Type B pancreatic cell (in vitro differentiated cells): ENCODE measurements at regions not wholly inside any gene's neighbourhood (a gene's known extent, or its start where the extent isn't known, plus 50 kb on each side); places are given as distances from the start of the nearest gene placed in this dataset.

Experiments
- DNase-seq: peaks from one replicate; pipeline ENCODE4 v3.0.0; 2021; ENCODE audit warnings: mixed read lengths; ENCODE audit not compliant: unreplicated experiment; ENCODE audit errors: extremely low spot score
- H3K27ac Mint-ChIP-seq: 2 replicates; pipeline ENCODE4 v1.8.0; 2021; ENCODE audit warnings: mild to moderate bottlenecking, mixed read lengths
- H3K27me3 Mint-ChIP-seq: 2 replicates; pipeline ENCODE4 v1.8.0; 2021; ENCODE audit warnings: mixed read lengths
- H3K36me3 Mint-ChIP-seq: 2 replicates; pipeline ENCODE4 v1.8.0; 2021; ENCODE audit warnings: mixed read lengths
- H3K4me1 Mint-ChIP-seq: one replicate; pipeline ENCODE4 v1.8.0; 2021; ENCODE audit warnings: mixed read lengths; ENCODE audit not compliant: unreplicated experiment
- H3K4me3 Mint-ChIP-seq: 2 replicates; pipeline ENCODE4 v1.8.0; 2021; ENCODE audit warnings: mild to moderate bottlenecking, mixed read lengths
- H3K9me3 Mint-ChIP-seq: 2 replicates; pipeline ENCODE4 v1.8.0; 2021; ENCODE audit warnings: mixed read lengths
- TF ChIP-seq, protein P1 (sequence below): fragments of 200-600 bp; sonication (generic); conservative IDR thresholded peaks from 2 replicates; pipeline ENCODE4 v1.5.0; 2021; ENCODE audit warnings: antibody characterized with exemption, mild to moderate bottlenecking

DNA sequence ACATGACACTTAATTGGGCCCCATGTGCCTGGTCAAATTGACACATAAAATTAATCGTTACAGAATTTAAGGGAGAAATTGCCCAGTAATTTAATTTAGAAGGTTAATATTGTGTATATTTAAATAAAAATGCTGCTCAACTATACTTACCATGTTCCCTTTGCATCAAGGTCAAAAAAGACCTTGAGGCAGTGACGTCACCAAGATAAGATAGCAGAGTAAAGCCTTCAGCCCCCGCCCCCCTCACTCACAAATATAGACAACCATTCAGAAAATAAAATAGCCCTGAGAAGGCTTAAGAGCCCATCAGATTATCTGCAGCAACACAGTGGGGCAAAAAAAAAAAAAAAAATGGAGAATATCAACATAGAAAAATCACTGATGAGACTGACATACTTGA, 785.7 kb downstream of the CCDC85A start:
- no peaks in the 10 kb centered on the region for H3K27me3 Mint-ChIP-seq
- H3K36me3 Mint-ChIP-seq: no peaks in the 10 kb centered on the region
- H3K4me1 Mint-ChIP-seq: no peaks in the 10 kb centered on the region
- H3K27ac Mint-ChIP-seq: no peak overlapping the region
- no peaks in the 10 kb centered on the region for H3K9me3 Mint-ChIP-seq
- DNase-seq: no peak
- no peak overlapping the region for H3K4me3 Mint-ChIP-seq
- TF ChIP-seq, protein P1, sequence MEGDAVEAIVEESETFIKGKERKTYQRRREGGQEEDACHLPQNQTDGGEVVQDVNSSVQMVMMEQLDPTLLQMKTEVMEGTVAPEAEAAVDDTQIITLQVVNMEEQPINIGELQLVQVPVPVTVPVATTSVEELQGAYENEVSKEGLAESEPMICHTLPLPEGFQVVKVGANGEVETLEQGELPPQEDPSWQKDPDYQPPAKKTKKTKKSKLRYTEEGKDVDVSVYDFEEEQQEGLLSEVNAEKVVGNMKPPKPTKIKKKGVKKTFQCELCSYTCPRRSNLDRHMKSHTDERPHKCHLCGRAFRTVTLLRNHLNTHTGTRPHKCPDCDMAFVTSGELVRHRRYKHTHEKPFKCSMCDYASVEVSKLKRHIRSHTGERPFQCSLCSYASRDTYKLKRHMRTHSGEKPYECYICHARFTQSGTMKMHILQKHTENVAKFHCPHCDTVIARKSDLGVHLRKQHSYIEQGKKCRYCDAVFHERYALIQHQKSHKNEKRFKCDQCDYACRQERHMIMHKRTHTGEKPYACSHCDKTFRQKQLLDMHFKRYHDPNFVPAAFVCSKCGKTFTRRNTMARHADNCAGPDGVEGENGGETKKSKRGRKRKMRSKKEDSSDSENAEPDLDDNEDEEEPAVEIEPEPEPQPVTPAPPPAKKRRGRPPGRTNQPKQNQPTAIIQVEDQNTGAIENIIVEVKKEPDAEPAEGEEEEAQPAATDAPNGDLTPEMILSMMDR: no peak

DNA sequence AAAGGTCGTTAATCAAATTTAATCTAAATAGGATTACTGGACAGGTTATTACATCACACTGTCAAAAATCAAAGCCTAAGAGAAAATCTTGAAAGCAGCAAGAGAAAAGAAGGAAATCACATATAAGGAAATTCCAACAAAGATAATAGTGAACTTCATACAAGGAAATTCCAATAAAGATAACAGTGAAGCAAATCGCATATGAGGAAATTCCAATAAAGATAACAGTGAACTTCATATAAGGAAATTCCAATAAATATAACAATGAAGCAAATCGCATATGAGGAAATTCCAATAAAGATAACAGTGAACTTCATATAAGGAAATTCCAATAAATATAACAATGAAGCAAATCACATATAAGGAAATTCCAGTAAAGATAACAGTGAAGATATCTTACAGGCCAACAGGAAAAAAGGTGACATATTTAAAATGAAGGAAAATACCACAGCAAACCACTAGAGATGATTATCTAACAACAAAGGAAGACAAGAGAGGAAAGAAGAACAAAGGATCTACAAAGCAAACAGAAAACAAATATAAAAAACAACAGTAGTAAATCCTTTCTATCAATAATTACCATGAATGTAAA, 787.7 kb downstream of the CCDC85A start:
- DNase-seq: no peak
- no peaks in the 10 kb centered on the region for H3K27me3 Mint-ChIP-seq
- no peak overlapping the region for H3K27ac Mint-ChIP-seq
- no peaks in the 10 kb centered on the region for H3K36me3 Mint-ChIP-seq
- TF ChIP-seq, protein P1: no peak
- no peak overlapping the region for H3K4me3 Mint-ChIP-seq
- H3K9me3 Mint-ChIP-seq: no peaks in the 10 kb centered on the region
- H3K4me1 Mint-ChIP-seq: no peaks in the 10 kb centered on the region

DNA sequence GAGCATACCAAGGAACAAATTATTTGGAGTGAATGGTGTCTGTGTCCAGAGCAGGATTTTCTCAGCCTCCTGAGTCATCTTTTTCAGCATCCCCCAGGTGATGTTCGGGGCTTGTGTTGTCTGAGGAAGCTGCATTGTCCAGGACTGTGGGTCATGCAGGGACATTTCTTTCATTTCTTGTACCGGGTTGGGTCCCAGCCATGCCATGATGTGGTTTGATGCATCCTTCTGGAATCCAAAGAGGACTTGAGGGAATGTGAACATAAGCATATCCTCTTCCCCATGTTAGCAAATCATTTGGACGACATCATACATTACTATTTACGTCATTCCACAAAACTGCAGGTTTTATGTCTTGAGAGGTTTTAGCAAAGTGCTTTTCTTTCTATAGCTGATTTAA, 797.8 kb downstream of the CCDC85A start:
- TF ChIP-seq, protein P1: no peak
- H3K9me3 Mint-ChIP-seq: peaks cover 25% of the 10 kb centered on the region
- no peaks in the 10 kb centered on the region for H3K4me1 Mint-ChIP-seq
- H3K36me3 Mint-ChIP-seq: no peaks in the 10 kb centered on the region
- no peak for DNase-seq
- H3K4me3 Mint-ChIP-seq: no peak overlapping the region
- H3K27me3 Mint-ChIP-seq: no peaks in the 10 kb centered on the region
- H3K27ac Mint-ChIP-seq: no peak overlapping the region

DNA sequence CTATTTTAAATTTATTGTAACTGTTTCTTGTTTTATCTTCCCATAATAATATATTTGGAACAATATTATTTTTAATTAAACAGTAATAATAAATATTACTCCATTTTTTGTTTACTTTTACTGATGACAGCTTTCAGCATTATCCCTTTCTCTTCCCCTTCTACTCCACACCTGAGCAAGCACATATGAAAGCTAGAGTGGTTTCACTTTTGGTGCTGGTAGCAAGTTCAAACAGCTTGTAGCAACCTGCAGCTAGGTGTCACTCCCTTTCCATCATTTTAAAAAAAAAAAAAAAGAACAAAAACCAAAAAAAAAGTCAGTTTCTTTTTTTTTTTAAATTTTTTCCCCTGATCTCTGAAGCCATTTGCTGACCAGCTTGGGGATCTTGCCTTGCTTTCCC, 801.8 kb downstream of the CCDC85A start:
- no peak overlapping the region for H3K27ac Mint-ChIP-seq
- H3K4me3 Mint-ChIP-seq: no peak overlapping the region
- no peak for DNase-seq
- H3K9me3 Mint-ChIP-seq: peaks cover 14% of the 10 kb centered on the region
- no peaks in the 10 kb centered on the region for H3K4me1 Mint-ChIP-seq
- TF ChIP-seq, protein P1: no peak
- H3K27me3 Mint-ChIP-seq: no peaks in the 10 kb centered on the region
- H3K36me3 Mint-ChIP-seq: no peaks in the 10 kb centered on the region

DNA sequence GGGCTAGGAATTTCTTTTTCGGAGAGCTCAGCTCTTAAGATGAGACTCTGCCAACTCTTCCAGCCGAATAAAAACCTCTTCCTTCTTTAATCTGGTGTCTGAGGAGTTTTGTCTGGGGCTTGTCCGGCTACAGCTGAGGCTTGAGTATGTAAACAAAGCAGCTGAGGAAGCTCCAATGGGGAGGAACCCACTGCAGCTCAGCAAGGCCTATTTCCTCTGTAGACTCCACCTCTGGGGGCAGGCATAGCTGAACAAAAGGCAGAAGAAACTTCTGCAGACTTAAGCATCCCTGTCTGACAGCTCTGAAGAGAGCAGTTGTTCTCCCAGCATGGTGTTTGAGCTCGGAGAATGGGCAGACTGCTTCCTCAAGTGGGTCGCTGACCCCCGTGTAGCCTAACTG, 838.7 kb downstream of the CCDC85A start:
- Mint-ChIP-seq H3K36me3 (no peaks in the 10 kb centered on the region), H3K27me3 (no peaks in the 10 kb centered on the region), H3K4me3 (no peak overlapping the region), H3K4me1 (no peaks in the 10 kb centered on the region), H3K27ac (no peak overlapping the region), H3K9me3 (no peaks in the 10 kb centered on the region)
- TF ChIP-seq, protein P1: no peak
- DNase-seq: no peak
